CD4-positive, alpha-beta T cell (primary cell): ENCODE measurements at regions not wholly inside any gene's neighbourhood (a gene's known extent, or its start where the extent isn't known, plus 50 kb on each side); places are given as distances from the start of the nearest gene placed in this dataset.

Experiments
- ATAC-seq: fragments of 200-7000 bp; cut with Tn5 transposase; one replicate; pipeline ENCODE4 v1.10.0; 2022; ENCODE audit warnings: mild to moderate bottlenecking; ENCODE audit not compliant: poor library complexity
- CTCF ChIA-PET: fragments of 350-600 bp; sonication (Branson Sonifier 250); formaldehyde crosslinking; loops from one replicate; lab custom pipeline; 2021; ENCODE audit warnings: antibody characterized with exemption, inconsistent platforms; lab: Charles Lee
- POLR2A ChIA-PET: fragments of 350-600 bp; sonication (Branson Sonifier 250); formaldehyde crosslinking; loops from one replicate; lab custom pipeline; 2021; ENCODE audit warnings: antibody characterized with exemption, inconsistent platforms; lab: Charles Lee
- DNase-seq, 14 experiments: peaks; one replicate each; pipeline ENCODE4 v3.0.0-alpha.2; 2013 to 2020; ENCODE audit warnings: mixed read lengths in 2 of 14
- H3K27ac ChIP-seq, 2 donors: one replicate each; pipeline versions ENCODE4 v1.5.1 to v1.7.0; 2013; ENCODE audit warnings: low read length in 2 of 2, low read depth in 1 of 2, mild to moderate bottlenecking in 1 of 2
- H3K27me3 ChIP-seq, 2 experiments: 1 replicate in 1 of 2; 2 replicates in 1 of 2; pipeline versions ENCODE4 v1.6.1 to v1.7.0; 2013; ENCODE audit warnings: low read length in 2 of 2, control low read depth in 1 of 2, mild to moderate bottlenecking in 1 of 2, moderate library complexity in 1 of 2; ENCODE audit not compliant: insufficient read depth in 2 of 2, control insufficient read depth in 1 of 2
- H3K36me3 ChIP-seq: one replicate; pipeline ENCODE4 v1.6.1; 2013; ENCODE audit warnings: low read length, control low read depth; ENCODE audit not compliant: insufficient read depth
- H3K4me1 ChIP-seq: one replicate; pipeline ENCODE4 v1.6.1; 2013; ENCODE audit warnings: low read length, control low read depth; ENCODE audit not compliant: insufficient read depth
- H3K4me3 ChIP-seq: one replicate; pipeline ENCODE4 v1.5.1; 2013; ENCODE audit warnings: mild to moderate bottlenecking, low read length, moderate library complexity
- H3K9me3 ChIP-seq, 2 experiments: 1 replicate in 1 of 2; 2 replicates in 1 of 2; pipeline versions ENCODE4 v1.6.1 to v1.7.0; 2013; ENCODE audit warnings: low read length in 2 of 2, mild to moderate bottlenecking in 2 of 2, control low read depth in 1 of 2, moderate library complexity in 1 of 2; ENCODE audit not compliant: control insufficient read depth in 1 of 2, insufficient read depth in 1 of 2
- H3K27ac Mint-ChIP-seq: one replicate; pipeline ENCODE4 v1.8.0; 2020; ENCODE audit warnings: mixed read lengths
- H3K27me3 Mint-ChIP-seq: one replicate; pipeline ENCODE4 v1.8.0; 2021; ENCODE audit warnings: mixed read lengths
- H3K36me3 Mint-ChIP-seq: one replicate; pipeline ENCODE4 v1.8.0; 2021; ENCODE audit warnings: low read depth, mixed read lengths
- H3K4me1 Mint-ChIP-seq: one replicate; pipeline ENCODE4 v1.8.0; 2021; ENCODE audit warnings: low read depth, mixed read lengths
- H3K4me3 Mint-ChIP-seq: one replicate; pipeline ENCODE4 v1.8.0; 2020; ENCODE audit warnings: mild to moderate bottlenecking, mixed read lengths
- H3K9me3 Mint-ChIP-seq: one replicate; pipeline ENCODE4 v1.8.0; 2020; ENCODE audit warnings: mixed read lengths
- CTCF ChIP-seq: fragments of 200-600 bp; IDR thresholded peaks from one replicate; pipeline ENCODE4 v1.8.0; 2022; ENCODE audit warnings: antibody characterized with exemption, mild to moderate bottlenecking
- intact Hi-C, 2 experiments: fragments of 100-400 bp; cut with DNase I in 1 of 2; cut with micrococcal nuclease in 1 of 2; formaldehyde crosslinking; loops; one replicate each; pipeline versions ENCODE4 v1.15.1 to v1.9.0; 2023 to 2025; cut with DNase I, micrococcal nuclease

DNA sequence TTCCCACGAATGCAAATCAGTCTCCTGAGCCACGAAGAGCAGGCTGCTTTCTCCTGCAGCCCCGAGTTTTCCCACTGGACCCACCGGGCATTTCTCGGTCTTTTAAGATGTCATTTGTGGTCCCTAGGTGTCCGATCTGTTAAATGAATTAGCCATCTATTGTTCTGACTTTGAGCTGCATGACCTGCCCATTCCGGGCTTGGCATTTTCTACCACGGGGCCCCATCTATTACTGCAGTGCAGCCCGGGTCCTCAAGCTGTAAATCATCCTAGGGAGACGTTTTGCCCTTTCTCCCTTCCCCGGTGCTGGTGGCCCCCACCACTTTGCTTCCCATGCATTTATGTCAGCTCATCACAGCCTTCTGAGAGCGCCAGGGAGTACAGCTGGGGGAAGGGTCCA is 405.4 kb downstream of the IRX1 start:
- Mint-ChIP-seq H3K36me3 (no peaks in the 10 kb centered on the region), H3K27ac (no peak overlapping the region), H3K9me3 (peaks cover 3% of the 10 kb centered on the region), H3K27me3 (no peaks in the 10 kb centered on the region), H3K4me1 (no peaks in the 10 kb centered on the region), H3K4me3 (no peak overlapping the region)
- Histone ChIP-seq H3K27me3 (no peaks in the 10 kb centered on the region), H3K27ac (no peak overlapping the region), H3K36me3 (no peaks in the 10 kb centered on the region), H3K4me1 (no peaks in the 10 kb centered on the region), H3K9me3 (peaks cover 0 to 18% of the 10 kb centered on the region in 2 experiments), H3K4me3 (no peak overlapping the region)
- ChIA-PET POLR2A (no interaction called here), CTCF (no interaction called here)
- intact Hi-C loops: no loop called here
- no peak for TF ChIP-seq CTCF
- DNase-seq (no peak), ATAC-seq (no peak)

- TF ChIP-seq CTCF: no peak
- H3K27me3 ChIP-seq: no peaks in the 10 kb centered on the region
- POLR2A ChIA-PET: no interaction called here
- H3K9me3 ChIP-seq: peaks cover 0 to 18% of the 10 kb centered on the region in 2 experiments
- Mint-ChIP-seq H3K4me1 (no peaks in the 10 kb centered on the region), H3K27ac (no peak overlapping the region), H3K27me3 (no peaks in the 10 kb centered on the region), H3K36me3 (no peaks in the 10 kb centered on the region), H3K4me3 (no peak overlapping the region), H3K9me3 (peaks cover 3% of the 10 kb centered on the region)
- H3K27ac ChIP-seq: no peak overlapping the region
- DNase-seq: no peak
- no peak for ATAC-seq
- no peaks in the 10 kb centered on the region for H3K36me3 ChIP-seq
- CTCF ChIA-PET: no interaction called here
- no peak overlapping the region for H3K4me3 ChIP-seq
- no peaks in the 10 kb centered on the region for H3K4me1 ChIP-seq
- intact Hi-C loops: no loop called here
Observed at GRCh38 chr5:4001758-4002533, 406.3 kb downstream of the IRX1 start.

- Histone ChIP-seq H3K4me3 (no peak overlapping the region), H3K9me3 (peaks cover 0 to 20% of the 10 kb centered on the region in 2 experiments), H3K36me3 (no peaks in the 10 kb centered on the region), H3K27me3 (no peaks in the 10 kb centered on the region), H3K27ac (no peak overlapping the region), H3K4me1 (no peaks in the 10 kb centered on the region)
- ATAC-seq: no peak
- no peak for TF ChIP-seq CTCF
- no peak overlapping the region for H3K4me3 Mint-ChIP-seq
- H3K27me3 Mint-ChIP-seq: no peaks in the 10 kb centered on the region
- intact Hi-C loops: no loop called here
- POLR2A ChIA-PET: no interaction called here
- DNase-seq: no peak
- H3K36me3 Mint-ChIP-seq: no peaks in the 10 kb centered on the region
- peaks cover 3% of the 10 kb centered on the region for H3K9me3 Mint-ChIP-seq
- no peak overlapping the region for H3K27ac Mint-ChIP-seq
- CTCF ChIA-PET: no interaction called here
- no peaks in the 10 kb centered on the region for H3K4me1 Mint-ChIP-seq
Observed at GRCh38 chr5:4005335-4005734, 409.7 kb downstream of the IRX1 start.
